GM13977 (cell line): ENCODE measurements at regions not wholly inside any gene's neighbourhood (a gene's known extent, or its start where the extent isn't known, plus 50 kb on each side); places are given as distances from the start of the nearest gene placed in this dataset.

Experiments
- DNase-seq: peaks from one replicate; pipeline ENCODE4 v3.0.0; 2012; ENCODE audit warnings: low spot score
- CTCF ChIP-seq: IDR thresholded peaks from 2 replicates; pipeline ENCODE4 v1.5.1; 2012; ENCODE audit warnings: mild to moderate bottlenecking, control low read depth; ENCODE audit not compliant: insufficient read depth; ENCODE audit errors: extremely low read depth, missing control alignments
- in situ Hi-C: fragments of 300-500 bp; cut with MboI; formaldehyde crosslinking; loops from one replicate; pipeline ENCODE4 v1.12.0; 2022; ENCODE audit warnings: low sequenced_read_pairs, low pct_unique_long_range_greater_than_20kb, mixed read lengths, inconsistent platforms; ENCODE audit not compliant: unreplicated experiment

- in situ Hi-C loops: no loop called here
- no peak for TF ChIP-seq CTCF
- DNase-seq: no peak
Observed at GRCh38 chr7:43791-44540, 148.4 kb upstream of the FAM20C start.

- in situ Hi-C loops: no loop called here
- no peak for DNase-seq
- no peak for TF ChIP-seq CTCF
Observed at GRCh38 chr7:44541-44896, 147.9 kb upstream of the FAM20C start.

- in situ Hi-C loops: no loop called here
- no peak for TF ChIP-seq CTCF
- no peak for DNase-seq
Observed at GRCh38 chr7:45106-46090, 147.0 kb upstream of the FAM20C start.

DNA sequence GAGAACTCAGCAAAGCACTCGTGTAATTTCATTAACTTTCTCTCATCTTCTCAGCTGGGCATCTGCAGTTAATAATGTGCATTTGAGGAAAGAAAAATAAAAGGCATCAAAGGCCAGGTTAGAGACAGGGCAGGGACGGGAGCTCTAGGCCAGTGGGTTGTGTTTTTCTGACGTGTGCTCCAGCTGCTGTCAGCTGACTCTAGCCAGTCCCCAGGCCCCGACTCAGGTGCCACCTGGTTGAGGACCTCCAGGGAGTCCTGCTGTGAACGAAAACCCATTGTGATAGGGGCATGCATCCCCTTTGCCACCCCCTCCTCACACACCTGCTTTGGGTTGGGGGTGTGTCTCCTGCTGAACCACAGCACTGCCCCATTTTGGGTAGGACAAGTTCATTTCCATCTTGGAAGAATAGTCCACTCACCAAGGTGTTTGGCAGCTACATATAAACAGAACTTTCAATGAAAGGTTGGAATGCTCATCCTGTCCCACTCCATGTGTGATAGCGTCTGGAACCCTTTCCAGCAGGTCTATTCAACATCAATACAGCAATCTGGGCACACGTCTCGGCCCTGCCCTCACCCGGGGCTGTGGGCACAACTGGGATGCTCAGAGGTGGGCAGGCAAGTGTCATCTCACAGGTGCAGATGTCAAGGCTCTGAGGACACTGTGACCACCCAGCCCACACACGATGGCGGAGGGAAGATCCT is 146.1 kb upstream of the FAM20C start:
- in situ Hi-C loops: no loop called here
- TF ChIP-seq CTCF: no peak

DNA sequence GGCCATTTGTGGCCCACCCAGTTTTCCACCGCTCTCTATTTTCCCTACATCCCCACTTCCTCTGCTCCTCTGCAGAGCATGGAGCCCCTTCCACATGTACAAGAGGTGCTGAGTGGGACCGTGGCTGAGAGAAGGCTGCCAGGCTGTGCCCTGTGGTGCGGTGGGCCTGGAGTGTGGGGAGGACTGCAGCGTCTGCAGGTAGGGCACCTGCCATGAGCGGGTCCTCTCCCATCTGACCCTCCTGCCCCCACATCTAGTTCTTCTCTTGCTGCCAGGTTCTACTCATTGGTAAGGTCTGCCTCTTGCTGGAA is 145.6 kb upstream of the FAM20C start:
- no peak for TF ChIP-seq CTCF
- in situ Hi-C loops: no loop called here
- DNase-seq: no peak

More for the DNA sequence above, 146.1 kb upstream of the FAM20C start:
- DNase-seq: no peak

- in situ Hi-C loops: no loop called here
- TF ChIP-seq CTCF: no peak
- no peak for DNase-seq
Observed at GRCh38 chr7:51456-52068, 140.8 kb upstream of the FAM20C start.
